B cell (primary cell): ENCODE measurements at regions not wholly inside any gene's neighbourhood (a gene's known extent, or its start where the extent isn't known, plus 50 kb on each side); places are given as distances from the start of the nearest gene placed in this dataset.

Source experiments
- ATAC-seq: fragments of 200-7000 bp; cut with Tn5 transposase; one replicate; pipeline ENCODE4 v1.10.0; 2021; ENCODE audit warnings: low read depth, mild to moderate bottlenecking, moderate number of reproducible peaks, moderate library complexity
- CTCF ChIA-PET: fragments of 350-600 bp; sonication (Branson Sonifier 250); formaldehyde crosslinking; loops from one replicate; lab custom pipeline; 2021; ENCODE audit warnings: antibody characterized with exemption, inconsistent platforms; lab: Charles Lee
- POLR2A ChIA-PET: fragments of 350-600 bp; sonication (Branson Sonifier 250); formaldehyde crosslinking; loops from one replicate; lab custom pipeline; 2021; ENCODE audit warnings: antibody characterized with exemption; lab: Charles Lee
- DNase-seq: peaks from one replicate; pipeline ENCODE4 v3.0.0; 2013
- H2AFZ ChIP-seq: 2 replicates; pipeline ENCODE4 v1.6.1; 2012; ENCODE audit warnings: mild to moderate bottlenecking, low read depth, low read length; ENCODE audit not compliant: insufficient read depth, poor library complexity, severe bottlenecking
- H3K27ac ChIP-seq, 2 donors: 1 replicate in 1 of 2; 2 replicates in 1 of 2; pipeline ENCODE4 v1.5.1; 2012 to 2013; ENCODE audit warnings: low read length in 2 of 2, mild to moderate bottlenecking in 2 of 2, moderate library complexity in 1 of 2
- H3K27me3 ChIP-seq, 4 experiments: fragments of 200-600 bp in 1 of 4; sonication (generic) in 1 of 4; replicated peaks in 1 of 4; 1 replicate in 2 of 4; 2 replicates in 2 of 4; pipeline versions ENCODE4 v1.6.1 to v1.7.0; 2013 to 2016; ENCODE audit warnings: low read length in 3 of 4, mild to moderate bottlenecking in 2 of 4, mixed read lengths in 1 of 4, moderate library complexity in 1 of 4; ENCODE audit not compliant: insufficient read depth in 4 of 4, control insufficient read depth in 3 of 4; ENCODE audit errors: control extremely low read depth in 1 of 4
- H3K36me3 ChIP-seq, 2 experiments: replicated peaks in 1 of 2; 1 replicate in 1 of 2; 2 replicates in 1 of 2; pipeline versions ENCODE4 v1.6.1 to v1.7.1; 2013; ENCODE audit warnings: low read length in 1 of 2; ENCODE audit not compliant: insufficient read depth in 2 of 2, control insufficient read depth in 1 of 2; ENCODE audit errors: control extremely low read depth in 1 of 2, extremely low read depth in 1 of 2
- H3K4me1 ChIP-seq, 2 donors: fragments of 200-600 bp in 1 of 2; sonication (generic) in 1 of 2; 1 replicate in 1 of 2; 2 replicates in 1 of 2; pipeline versions ENCODE4 v1.5.1 to v1.6.1; 2013 to 2017; ENCODE audit warnings: low read length in 2 of 2; ENCODE audit not compliant: control insufficient read depth in 2 of 2, insufficient read depth in 2 of 2
- H3K4me2 ChIP-seq: replicated peaks from 2 replicates; pipeline ENCODE3; 2012; ENCODE audit warnings: mild to moderate bottlenecking, low read depth, low read length; ENCODE audit not compliant: poor library complexity, severe bottlenecking
- H3K4me3 ChIP-seq, 5 experiments: fragments of 200-600 bp in 1 of 5; sonication (generic) in 1 of 5; 1 replicate in 3 of 5; 2 replicates in 2 of 5; pipeline versions ENCODE4 v1.5.1 to v1.7.0; 2011 to 2016; ENCODE audit warnings: low read length in 4 of 5, mild to moderate bottlenecking in 4 of 5, low read depth in 2 of 5, control low read depth in 1 of 5, moderate library complexity in 1 of 5; ENCODE audit not compliant: insufficient read depth in 1 of 5; ENCODE audit errors: control extremely low read depth in 1 of 5, extremely low read depth in 1 of 5
- H3K79me2 ChIP-seq: fragments of 200-600 bp; sonication (generic); one replicate; pipeline ENCODE4 v1.6.0; 2016; ENCODE audit warnings: low read length; ENCODE audit not compliant: control insufficient read depth, insufficient read depth
- H3K9ac ChIP-seq: fragments of 200-600 bp; sonication (generic); 2 replicates; pipeline ENCODE4 v1.6.1; 2017; ENCODE audit warnings: mild to moderate bottlenecking, low read length, moderate library complexity
- H3K9me3 ChIP-seq, 3 donors: one replicate each; pipeline versions ENCODE4 v1.6.1 to v1.7.1; 2013; ENCODE audit warnings: low read length in 2 of 3; ENCODE audit not compliant: control insufficient read depth in 2 of 3, insufficient read depth in 1 of 3; ENCODE audit errors: control extremely low read depth in 1 of 3
- H4K20me1 ChIP-seq: 2 replicates; pipeline ENCODE4 v1.6.0; 2012; ENCODE audit warnings: mild to moderate bottlenecking, low read length; ENCODE audit not compliant: insufficient read depth, control insufficient read depth, poor library complexity, severe bottlenecking
- H3K27ac Mint-ChIP-seq: one replicate; pipeline ENCODE4 v1.8.0; 2021; ENCODE audit warnings: mixed read lengths
- H3K27me3 Mint-ChIP-seq: one replicate; pipeline ENCODE4 v1.8.0; 2021; ENCODE audit warnings: mixed read lengths
- H3K4me1 Mint-ChIP-seq: one replicate; pipeline ENCODE4 v1.8.0; 2021; ENCODE audit warnings: mixed read lengths
- H3K4me3 Mint-ChIP-seq: one replicate; pipeline ENCODE4 v1.8.0; 2021; ENCODE audit warnings: mixed read lengths
- H3K9me3 Mint-ChIP-seq: one replicate; pipeline ENCODE4 v1.8.0; 2022; ENCODE audit warnings: mixed read lengths; ENCODE audit not compliant: insufficient read depth
- EZH2 ChIP-seq: IDR thresholded peaks from 2 replicates; pipeline ENCODE4 v1.6.1; 2012; ENCODE audit warnings: borderline replicate concordance, low read depth, mild to moderate bottlenecking, moderate library complexity, low read length; ENCODE audit not compliant: insufficient read depth, poor library complexity, severe bottlenecking
- WGBS: methylation state at CpG from one replicate; pipeline ENCODE4 v1.1.5; 2013; ENCODE audit warnings: missing lambda C conversion rate; ENCODE audit not compliant: insufficient coverage; 5-methylcytosine and 5-hydroxymethylcytosine counted together
- intact Hi-C: fragments of 100-400 bp; cut with micrococcal nuclease; formaldehyde crosslinking; loops from one replicate; pipeline ENCODE4 v1.10.0; 2022
- TF ChIP-seq, protein P1 (sequence below): fragments of 200-600 bp; IDR thresholded peaks from one replicate; pipeline ENCODE4 v1.8.0; 2022; ENCODE audit warnings: antibody characterized with exemption, mild to moderate bottlenecking

DNA sequence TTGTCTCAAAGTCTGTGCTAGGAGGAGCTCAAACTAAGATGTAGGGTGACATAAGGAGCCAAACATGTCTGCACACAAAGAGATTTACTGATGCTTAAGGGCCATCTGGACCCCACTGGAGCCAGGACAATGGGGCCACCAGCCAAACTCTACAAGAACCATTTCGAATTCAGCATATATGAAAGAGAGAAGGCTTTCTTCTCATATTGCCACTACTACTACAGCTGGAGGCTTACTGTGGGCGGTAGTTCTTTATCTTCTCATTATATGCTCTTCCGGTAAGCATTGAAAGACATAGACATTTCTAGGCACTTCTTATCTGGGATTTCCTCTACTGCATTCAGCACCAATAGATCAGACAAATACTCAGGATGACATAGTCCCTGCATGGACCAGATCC lies 404.4 kb upstream of the PROK2 start:
- peaks cover 4% of the 10 kb centered on the region for H3K27me3 Mint-ChIP-seq
- Histone ChIP-seq H3K4me2 (no peak overlapping the region), H3K79me2 (no peaks in the 10 kb centered on the region), H3K4me1 (peaks cover 27 to 29% of the 10 kb centered on the region in 2 donors), H3K9ac (no peak overlapping the region), H3K9me3 (peaks cover 0 to 5% (median 0%) of the 10 kb centered on the region in 3 donors), H3K4me3 (no peak overlapping the region), H2AFZ (no peak overlapping the region), H3K27ac (no peak overlapping the region), H3K27me3 (peaks cover 0 to 7% (median 0%) of the 10 kb centered on the region in 4 experiments), H3K36me3 (no peaks in the 10 kb centered on the region), H4K20me1 (no peaks in the 10 kb centered on the region)
- H3K27ac Mint-ChIP-seq = no peak overlapping the region
- ATAC-seq (no peak), DNase-seq (no peak)
- POLR2A ChIA-PET = no interaction called here
- CTCF ChIA-PET = no interaction called here
- intact Hi-C loops = no loop called here
- H3K9me3 Mint-ChIP-seq = peaks cover 5% of the 10 kb centered on the region
- no peak overlapping the region for H3K4me3 Mint-ChIP-seq
- WGBS = 100% methylated on average over 3 of the region's 3 CpGs
- H3K4me1 Mint-ChIP-seq = peaks cover 27% of the 10 kb centered on the region
- TF ChIP-seq, protein P1, sequence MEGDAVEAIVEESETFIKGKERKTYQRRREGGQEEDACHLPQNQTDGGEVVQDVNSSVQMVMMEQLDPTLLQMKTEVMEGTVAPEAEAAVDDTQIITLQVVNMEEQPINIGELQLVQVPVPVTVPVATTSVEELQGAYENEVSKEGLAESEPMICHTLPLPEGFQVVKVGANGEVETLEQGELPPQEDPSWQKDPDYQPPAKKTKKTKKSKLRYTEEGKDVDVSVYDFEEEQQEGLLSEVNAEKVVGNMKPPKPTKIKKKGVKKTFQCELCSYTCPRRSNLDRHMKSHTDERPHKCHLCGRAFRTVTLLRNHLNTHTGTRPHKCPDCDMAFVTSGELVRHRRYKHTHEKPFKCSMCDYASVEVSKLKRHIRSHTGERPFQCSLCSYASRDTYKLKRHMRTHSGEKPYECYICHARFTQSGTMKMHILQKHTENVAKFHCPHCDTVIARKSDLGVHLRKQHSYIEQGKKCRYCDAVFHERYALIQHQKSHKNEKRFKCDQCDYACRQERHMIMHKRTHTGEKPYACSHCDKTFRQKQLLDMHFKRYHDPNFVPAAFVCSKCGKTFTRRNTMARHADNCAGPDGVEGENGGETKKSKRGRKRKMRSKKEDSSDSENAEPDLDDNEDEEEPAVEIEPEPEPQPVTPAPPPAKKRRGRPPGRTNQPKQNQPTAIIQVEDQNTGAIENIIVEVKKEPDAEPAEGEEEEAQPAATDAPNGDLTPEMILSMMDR = no peak
- TF ChIP-seq EZH2 = no peak

DNA sequence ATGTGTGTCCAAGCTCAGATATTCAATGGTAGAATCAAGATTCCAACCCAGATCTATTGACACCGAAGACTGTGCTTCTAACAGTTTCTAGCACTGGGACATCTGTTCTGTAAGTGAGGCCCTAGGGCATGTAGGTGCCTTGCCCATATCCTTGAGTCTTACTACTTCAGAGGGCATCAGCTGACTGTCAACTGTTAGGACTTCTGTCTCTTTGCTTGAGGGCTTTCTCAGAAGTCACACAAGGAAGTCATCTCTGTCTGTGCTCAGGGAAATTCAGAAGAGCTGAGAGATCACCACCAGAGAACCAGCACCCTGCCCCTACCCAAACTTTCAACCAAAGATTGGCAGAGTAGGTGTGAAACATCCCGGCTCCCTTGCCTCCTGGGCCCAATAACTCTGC lies 403.6 kb upstream of the PROK2 start:
- peaks cover 27% of the 10 kb centered on the region for H3K4me1 Mint-ChIP-seq
- no peak for TF ChIP-seq EZH2
- TF ChIP-seq, protein P1 = no peak
- no peak for ATAC-seq
- ChIA-PET POLR2A (interaction anchor here (0.7 kb wide), 1 partner anchor 365 kb away, joined by 8 read pairs; no protein-coding TSS in a partner anchor), CTCF (interaction anchor here (0.6 kb wide), 1 partner anchor 823 kb away, joined by 3 read pairs; no protein-coding TSS in a partner anchor)
- no peak overlapping the region for H3K27ac Mint-ChIP-seq
- Histone ChIP-seq H3K4me2 (no peak overlapping the region), H3K4me3 (no peak overlapping the region), H3K4me1 (peaks cover 27 to 29% of the 10 kb centered on the region in 2 donors), H3K9me3 (peaks cover 0 to 5% (median 0%) of the 10 kb centered on the region in 3 donors), H3K27ac (no peak overlapping the region), H3K79me2 (no peaks in the 10 kb centered on the region), H2AFZ (no peak overlapping the region), H3K27me3 (peaks cover 0 to 7% (median 0%) of the 10 kb centered on the region in 4 experiments), H4K20me1 (no peaks in the 10 kb centered on the region), H3K9ac (no peak overlapping the region), H3K36me3 (no peaks in the 10 kb centered on the region)
- peaks cover 5% of the 10 kb centered on the region for H3K9me3 Mint-ChIP-seq
- intact Hi-C loops = loop anchor here (1.0 kb wide), 1 partner anchor 13 kb away; no protein-coding TSS in a partner anchor
- 86% methylated on average over 1 of the region's 2 CpGs for WGBS
- no peak for DNase-seq
- peaks cover 4% of the 10 kb centered on the region for H3K27me3 Mint-ChIP-seq
- no peak overlapping the region for H3K4me3 Mint-ChIP-seq
